Ishikawa (cell line): ENCODE measurements at regions not wholly inside any gene's neighbourhood (a gene's known extent, or its start where the extent isn't known, plus 50 kb on each side); places are given as distances from the start of the nearest gene placed in this dataset.

Experiments used
- CEBPB ChIP-seq: IDR thresholded peaks from 2 replicates; pipeline ENCODE4 v1.6.1; 2012
- CREB1 ChIP-seq: IDR thresholded peaks from 2 replicates; pipeline ENCODE4 v1.6.1; 2012; ENCODE audit warnings: low read depth
- EGR1 ChIP-seq: IDR thresholded peaks from 2 replicates; pipeline ENCODE4 v1.6.1; 2012
- EP300 ChIP-seq: IDR thresholded peaks from 2 replicates; pipeline ENCODE4 v1.6.1; 2012; ENCODE audit warnings: borderline replicate concordance
- FOXM1 ChIP-seq: IDR thresholded peaks from 2 replicates; pipeline ENCODE4 v1.6.1; 2012; ENCODE audit warnings: low read depth, borderline replicate concordance
- MAX ChIP-seq: IDR thresholded peaks from 2 replicates; pipeline ENCODE4 v1.6.1; 2012
- NFIC ChIP-seq: IDR thresholded peaks from 2 replicates; pipeline ENCODE4 v1.6.1; 2012
- RAD21 ChIP-seq: IDR thresholded peaks from 2 replicates; pipeline ENCODE4 v1.6.1; 2012; ENCODE audit warnings: low read depth
- REST ChIP-seq: IDR thresholded peaks from 2 replicates; pipeline ENCODE4 v1.6.1; 2012; ENCODE audit warnings: low read depth, mild to moderate bottlenecking
- TAF1 ChIP-seq: IDR thresholded peaks from 2 replicates; pipeline ENCODE4 v1.6.1; 2012; ENCODE audit warnings: low read depth, mild to moderate bottlenecking
- TCF12 ChIP-seq: IDR thresholded peaks from 2 replicates; pipeline ENCODE4 v1.6.1; 2012; ENCODE audit warnings: low read depth
- TEAD4 ChIP-seq: IDR thresholded peaks from 2 replicates; pipeline ENCODE4 v1.6.1; 2012
- USF1 ChIP-seq: IDR thresholded peaks from 2 replicates; pipeline ENCODE4 v1.6.1; 2012
- YY1 ChIP-seq: IDR thresholded peaks from 2 replicates; pipeline ENCODE4 v1.6.1; 2012; ENCODE audit warnings: low read depth
- ZBTB7A ChIP-seq: IDR thresholded peaks from 2 replicates; pipeline ENCODE4 v1.6.1; 2012; ENCODE audit warnings: low read depth

- TF ChIP-seq FOXM1 = no peak
- no peak for TF ChIP-seq ZBTB7A
- TF ChIP-seq NFIC = no peak
- no peak for TF ChIP-seq EP300
- TF ChIP-seq TCF12 = no peak
- no peak for TF ChIP-seq MAX
- no peak for TF ChIP-seq RAD21
- no peak for TF ChIP-seq TEAD4
- TF ChIP-seq USF1 = no peak
- no peak for TF ChIP-seq EGR1
- TF ChIP-seq CREB1 = no peak
- no peak for TF ChIP-seq REST
- no peak for TF ChIP-seq CEBPB
- TF ChIP-seq YY1 = no peak
- TF ChIP-seq TAF1 = no peak
These were observed 168.9 kb upstream of the C21orf91 start for GRCh38 chr21:17988102-17988437.

- TF ChIP-seq USF1 (no peak), ZBTB7A (no peak), TEAD4 (no peak), REST (no peak)
These were observed 168.4 kb upstream of the C21orf91 start for GRCh38 chr21:17987382-17988101.

GRCh38 chr21:17981060-17981740 is 162.0 kb upstream of the C21orf91 start:
- TF ChIP-seq CREB1 (no peak), MAX (no peak), FOXM1 (no peak), YY1 (no peak), ZBTB7A (no peak), EP300 (no peak), USF1 (no peak), CEBPB (no peak), REST (no peak), RAD21 (no peak), TCF12 (no peak), EGR1 (no peak)

GRCh38 chr21:17979763-17980162 is 160.6 kb upstream of the C21orf91 start:
- TF ChIP-seq YY1 (no peak), REST (no peak), USF1 (no peak), CEBPB (no peak), EP300 (no peak), TAF1 (no peak), ZBTB7A (no peak), FOXM1 (no peak), MAX (no peak), RAD21 (no peak), CREB1 (no peak), TEAD4 (no peak), EGR1 (no peak), TCF12 (no peak)
